CD14-positive monocyte (primary cell): ENCODE measurements at regions not wholly inside any gene's neighbourhood (a gene's known extent, or its start where the extent isn't known, plus 50 kb on each side); places are given as distances from the start of the nearest gene placed in this dataset.

Experiments
- DNase-seq, 3 donors: peaks; one replicate each; pipeline ENCODE4 v3.0.0-alpha.2; 2011 to 2022
- H2AFZ ChIP-seq: 2 replicates; pipeline ENCODE4 v1.6.0; 2012; ENCODE audit warnings: mild to moderate bottlenecking, low read depth, low read length, inconsistent platforms; ENCODE audit not compliant: insufficient read depth, poor library complexity, severe bottlenecking
- H3K27ac ChIP-seq, 2 donors: 1 replicate in 1 of 2; 2 replicates in 1 of 2; pipeline ENCODE4 v1.5.1; 2012 to 2013; ENCODE audit warnings: low read length in 2 of 2, control low read depth in 1 of 2, inconsistent platforms in 1 of 2, low read depth in 1 of 2, mild to moderate bottlenecking in 1 of 2
- H3K27me3 ChIP-seq, 2 donors: one replicate each; pipeline versions ENCODE4 v1.6.0 to v1.6.1; 2011 to 2013; ENCODE audit warnings: low read length in 2 of 2; ENCODE audit not compliant: control insufficient read depth in 2 of 2, insufficient read depth in 2 of 2
- H3K36me3 ChIP-seq, 2 donors: replicated peaks in 1 of 2; 1 replicate in 1 of 2; 2 replicates in 1 of 2; pipeline versions ENCODE4 v1.5.1 to v1.6.1; 2012 to 2013; ENCODE audit warnings: low read length in 2 of 2, control low read depth in 1 of 2, inconsistent platforms in 1 of 2, mild to moderate bottlenecking in 1 of 2; ENCODE audit not compliant: insufficient read depth in 2 of 2, control insufficient read depth in 1 of 2
- H3K4me1 ChIP-seq, 2 donors: 1 replicate in 1 of 2; 2 replicates in 1 of 2; pipeline versions ENCODE4 v1.5.1 to v1.6.1; 2012 to 2013; ENCODE audit warnings: low read length in 2 of 2, control low read depth in 1 of 2, inconsistent platforms in 1 of 2, mild to moderate bottlenecking in 1 of 2, moderate library complexity in 1 of 2; ENCODE audit not compliant: insufficient read depth in 2 of 2, control insufficient read depth in 1 of 2
- H3K4me2 ChIP-seq: replicated peaks from 2 replicates; pipeline ENCODE3; 2012; ENCODE audit warnings: low read length, moderate library complexity, mild to moderate bottlenecking; ENCODE audit not compliant: poor library complexity, severe bottlenecking; ENCODE audit errors: extremely low read depth
- H3K4me3 ChIP-seq, 3 experiments: fragments of 200-600 bp in 1 of 3; sonication (generic) in 1 of 3; replicated peaks in 1 of 3; 1 replicate in 2 of 3; 2 replicates in 1 of 3; pipeline ENCODE4 v1.5.1; 2011 to 2013; ENCODE audit warnings: low read length in 3 of 3, mild to moderate bottlenecking in 3 of 3, control low read depth in 2 of 3, low read depth in 2 of 3, inconsistent platforms in 1 of 3, moderate library complexity in 1 of 3
- H3K79me2 ChIP-seq: 2 replicates; pipeline ENCODE4 v1.6.0; 2012; ENCODE audit warnings: mild to moderate bottlenecking, control low read depth, inconsistent platforms, low read length, moderate library complexity; ENCODE audit not compliant: insufficient read depth
- H3K9ac ChIP-seq: 2 replicates; pipeline ENCODE4 v1.6.0; 2017; ENCODE audit warnings: low read length, mild to moderate bottlenecking; ENCODE audit not compliant: insufficient read depth, poor library complexity, severe bottlenecking
- H3K9me3 ChIP-seq, 2 donors: replicated peaks in 1 of 2; 1 replicate in 1 of 2; 2 replicates in 1 of 2; pipeline versions ENCODE4 v1.5.1 to v1.6.1; 2012 to 2013; ENCODE audit warnings: low read length in 2 of 2, control low read depth in 1 of 2; ENCODE audit not compliant: control insufficient read depth in 1 of 2, insufficient read depth in 1 of 2
- H4K20me1 ChIP-seq: 2 replicates; pipeline ENCODE4 v1.6.0; 2012; ENCODE audit warnings: mild to moderate bottlenecking, low read length, control low read depth, moderate library complexity; ENCODE audit not compliant: insufficient read depth
- H3K27ac Mint-ChIP-seq, 7 donors: one replicate each; pipeline ENCODE4 v1.8.0; 2020; ENCODE audit warnings: mild to moderate bottlenecking in 7 of 7, mixed read lengths in 7 of 7, moderate library complexity in 6 of 7, inconsistent platforms in 2 of 7
- H3K27me3 Mint-ChIP-seq, 3 donors: one replicate each; pipeline ENCODE4 v1.8.0; 2021 to 2022; ENCODE audit warnings: low read depth in 3 of 3, mild to moderate bottlenecking in 3 of 3, mixed read lengths in 3 of 3, moderate library complexity in 3 of 3, inconsistent platforms in 1 of 3
- H3K36me3 Mint-ChIP-seq, 2 donors: one replicate each; pipeline ENCODE4 v1.8.0; 2020; ENCODE audit warnings: mixed read lengths in 2 of 2, inconsistent platforms in 1 of 2, mild to moderate bottlenecking in 1 of 2
- H3K4me1 Mint-ChIP-seq: one replicate; pipeline ENCODE4 v1.8.0; 2020; ENCODE audit warnings: mild to moderate bottlenecking, mixed read lengths
- H3K4me3 Mint-ChIP-seq, 2 donors: one replicate each; pipeline ENCODE4 v1.8.0; 2020; ENCODE audit warnings: mild to moderate bottlenecking in 2 of 2, mixed read lengths in 2 of 2, moderate library complexity in 1 of 2
- H3K9me3 Mint-ChIP-seq, 7 donors: one replicate each; pipeline ENCODE4 v1.8.0; 2020 to 2022; ENCODE audit warnings: mixed read lengths in 7 of 7, mild to moderate bottlenecking in 6 of 7, moderate library complexity in 6 of 7, inconsistent platforms in 2 of 7
- WGBS: methylation state at CpG from one replicate; pipeline ENCODE4 v1.1.5; 2013; ENCODE audit warnings: missing lambda C conversion rate; ENCODE audit not compliant: insufficient coverage; 5-methylcytosine and 5-hydroxymethylcytosine counted together
- intact Hi-C, 2 donors: fragments of 100-400 bp; cut with micrococcal nuclease; formaldehyde crosslinking; loops; one replicate each; pipeline versions ENCODE4 v1.15.0 to v1.15.1; 2023
- TF ChIP-seq, protein P1 (sequence below): fragments of 200-600 bp; IDR thresholded peaks from one replicate; pipeline ENCODE4 v1.8.0; 2022; ENCODE audit warnings: antibody characterized with exemption, mild to moderate bottlenecking

DNA sequence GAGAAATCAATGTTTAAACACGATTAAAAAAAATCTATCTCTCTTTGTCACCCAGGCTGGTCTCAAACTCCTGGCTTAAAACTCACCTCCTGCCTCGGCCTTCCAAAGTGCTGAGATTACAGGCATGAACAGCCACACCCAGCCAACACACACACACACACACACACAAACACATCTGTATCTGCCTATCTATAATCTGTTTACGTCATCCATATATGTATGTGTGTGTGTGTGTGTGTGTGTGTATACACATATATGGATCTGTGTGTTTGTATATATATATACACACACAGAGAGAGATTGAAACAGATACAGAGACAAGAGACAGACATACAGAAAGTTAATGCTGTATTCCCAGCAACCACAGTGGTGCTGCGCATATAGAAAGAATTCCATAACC is 497.1 kb downstream of the DSC3 start:
- Histone ChIP-seq H4K20me1 (no peaks in the 10 kb centered on the region), H2AFZ (no peak overlapping the region), H3K9me3 (no peaks in the 10 kb centered on the region), H3K4me3 (no peak overlapping the region), H3K27me3 (no peaks in the 10 kb centered on the region), H3K4me2 (no peak overlapping the region), H3K9ac (no peak overlapping the region), H3K4me1 (no peaks in the 10 kb centered on the region), H3K36me3 (no peaks in the 10 kb centered on the region), H3K79me2 (no peaks in the 10 kb centered on the region), H3K27ac (no peak overlapping the region)
- peaks cover 0 to 3% (median 1%) of the 10 kb centered on the region in 7 donors for H3K9me3 Mint-ChIP-seq
- H3K27ac Mint-ChIP-seq: no peak overlapping the region
- no peak for DNase-seq
- no peak overlapping the region for H3K4me3 Mint-ChIP-seq
- H3K4me1 Mint-ChIP-seq: no peaks in the 10 kb centered on the region
- WGBS: 92% methylated on average over 2 of the region's 4 CpGs
- intact Hi-C loops: no loop called here
- TF ChIP-seq, protein P1, sequence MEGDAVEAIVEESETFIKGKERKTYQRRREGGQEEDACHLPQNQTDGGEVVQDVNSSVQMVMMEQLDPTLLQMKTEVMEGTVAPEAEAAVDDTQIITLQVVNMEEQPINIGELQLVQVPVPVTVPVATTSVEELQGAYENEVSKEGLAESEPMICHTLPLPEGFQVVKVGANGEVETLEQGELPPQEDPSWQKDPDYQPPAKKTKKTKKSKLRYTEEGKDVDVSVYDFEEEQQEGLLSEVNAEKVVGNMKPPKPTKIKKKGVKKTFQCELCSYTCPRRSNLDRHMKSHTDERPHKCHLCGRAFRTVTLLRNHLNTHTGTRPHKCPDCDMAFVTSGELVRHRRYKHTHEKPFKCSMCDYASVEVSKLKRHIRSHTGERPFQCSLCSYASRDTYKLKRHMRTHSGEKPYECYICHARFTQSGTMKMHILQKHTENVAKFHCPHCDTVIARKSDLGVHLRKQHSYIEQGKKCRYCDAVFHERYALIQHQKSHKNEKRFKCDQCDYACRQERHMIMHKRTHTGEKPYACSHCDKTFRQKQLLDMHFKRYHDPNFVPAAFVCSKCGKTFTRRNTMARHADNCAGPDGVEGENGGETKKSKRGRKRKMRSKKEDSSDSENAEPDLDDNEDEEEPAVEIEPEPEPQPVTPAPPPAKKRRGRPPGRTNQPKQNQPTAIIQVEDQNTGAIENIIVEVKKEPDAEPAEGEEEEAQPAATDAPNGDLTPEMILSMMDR: no peak
- no peaks in the 10 kb centered on the region for H3K36me3 Mint-ChIP-seq
- H3K27me3 Mint-ChIP-seq: no peaks in the 10 kb centered on the region

DNA sequence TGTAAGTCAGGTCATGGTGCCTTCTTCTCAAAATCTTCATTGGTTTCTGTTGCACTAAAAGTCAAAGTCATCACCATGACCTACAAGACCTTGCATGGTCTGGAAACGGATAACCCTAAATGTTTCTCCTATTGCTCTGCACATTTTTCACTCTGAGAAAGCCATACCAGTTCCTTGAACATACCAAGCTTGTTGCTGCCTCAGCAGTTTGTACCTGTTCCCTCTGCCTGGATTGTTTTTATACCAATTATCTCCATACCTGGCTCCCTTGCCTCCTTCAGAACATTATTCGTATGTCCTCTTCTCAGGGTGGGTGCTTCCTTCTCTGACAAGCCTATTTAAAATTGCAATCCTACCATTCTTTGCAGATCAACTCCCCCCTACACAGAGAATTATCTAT is 498.4 kb downstream of the DSC3 start:
- Histone ChIP-seq H3K79me2 (no peaks in the 10 kb centered on the region), H3K4me3 (no peak overlapping the region), H3K4me1 (no peaks in the 10 kb centered on the region), H4K20me1 (no peaks in the 10 kb centered on the region), H3K9ac (no peak overlapping the region), H2AFZ (no peak overlapping the region), H3K36me3 (no peaks in the 10 kb centered on the region), H3K9me3 (no peaks in the 10 kb centered on the region), H3K27ac (no peak overlapping the region), H3K4me2 (no peak overlapping the region), H3K27me3 (no peaks in the 10 kb centered on the region)
- no peaks in the 10 kb centered on the region for H3K4me1 Mint-ChIP-seq
- peaks cover 0 to 3% (median 1%) of the 10 kb centered on the region in 7 donors for H3K9me3 Mint-ChIP-seq
- 79% methylated on average over 1 of the region's 2 CpGs for WGBS
- H3K36me3 Mint-ChIP-seq: no peaks in the 10 kb centered on the region
- no peak overlapping the region for H3K27ac Mint-ChIP-seq
- TF ChIP-seq, protein P1: no peak
- H3K4me3 Mint-ChIP-seq: no peak overlapping the region
- DNase-seq: no peak
- intact Hi-C loops: no loop called here
- no peaks in the 10 kb centered on the region for H3K27me3 Mint-ChIP-seq
